Mesenchymal stem cell (in vitro differentiated cells and primary cell): ENCODE measurements at regions not wholly inside any gene's neighbourhood (a gene's known extent, or its start where the extent isn't known, plus 50 kb on each side); places are given as distances from the start of the nearest gene placed in this dataset.
"Not testable (repeated sequence)": the region's sequence is repeated elsewhere in the genome, so short reads cannot be mapped to it uniquely, and the experiment has no call there.

Experiments used
- DNase-seq: peaks from one replicate; pipeline ENCODE4 v3.0.0-alpha.2; 2013
- H2AFZ ChIP-seq: one replicate; pipeline ENCODE4 v1.6.1; 2013; ENCODE audit warnings: low read depth, mild to moderate bottlenecking, control low read depth, inconsistent platforms, low read length, moderate library complexity
- H2AK5ac ChIP-seq: 2 replicates; pipeline ENCODE4 v1.6.1; 2013; ENCODE audit warnings: low read length, moderate library complexity, mild to moderate bottlenecking, inconsistent platforms; ENCODE audit not compliant: severe bottlenecking
- H2BK120ac ChIP-seq: one replicate; pipeline ENCODE4 v1.6.1; 2013; ENCODE audit warnings: low read depth, mild to moderate bottlenecking, inconsistent platforms, low read length, moderate library complexity
- H2BK12ac ChIP-seq, 2 experiments: one replicate each; pipeline ENCODE4 v1.6.1; 2013; ENCODE audit warnings: inconsistent platforms in 2 of 2, low read length in 2 of 2, mild to moderate bottlenecking in 2 of 2, moderate library complexity in 2 of 2, control low read depth in 1 of 2
- H2BK15ac ChIP-seq: one replicate; pipeline ENCODE4 v1.6.1; 2013; ENCODE audit warnings: mild to moderate bottlenecking, low read depth, inconsistent platforms; ENCODE audit not compliant: poor library complexity, severe bottlenecking
- H2BK5ac ChIP-seq: 2 replicates; pipeline ENCODE4 v1.6.1; 2013; ENCODE audit warnings: low read depth, mild to moderate bottlenecking, low read length, control low read depth, inconsistent platforms; ENCODE audit not compliant: poor library complexity, severe bottlenecking
- H3K14ac ChIP-seq, 2 experiments: one replicate each; pipeline ENCODE4 v1.6.1; 2013; ENCODE audit warnings: inconsistent platforms in 2 of 2, low read length in 2 of 2, control low read depth in 1 of 2, mild to moderate bottlenecking in 1 of 2, moderate library complexity in 1 of 2
- H3K18ac ChIP-seq, 2 experiments: one replicate each; pipeline ENCODE4 v1.6.1; 2013; ENCODE audit warnings: inconsistent platforms in 2 of 2, low read length in 2 of 2, control low read depth in 1 of 2, low read depth in 1 of 2, mild to moderate bottlenecking in 1 of 2
- H3K23ac ChIP-seq, 2 experiments: one replicate each; pipeline ENCODE4 v1.6.1; 2013; ENCODE audit warnings: inconsistent platforms in 2 of 2, low read length in 2 of 2, mild to moderate bottlenecking in 2 of 2, moderate library complexity in 2 of 2, control low read depth in 1 of 2
- H3K27ac ChIP-seq: 2 replicates; pipeline ENCODE4 v1.5.1; 2013; ENCODE audit warnings: mild to moderate bottlenecking, moderate library complexity, low read length, control low read depth, inconsistent platforms; ENCODE audit not compliant: poor library complexity, severe bottlenecking
- H3K27me3 ChIP-seq, 2 experiments: 2 replicates each; pipeline versions ENCODE4 v1.6.1 to v1.7.0; 2013; ENCODE audit warnings: low read length in 2 of 2, mild to moderate bottlenecking in 2 of 2, moderate library complexity in 2 of 2, control low read depth in 1 of 2, inconsistent platforms in 1 of 2; ENCODE audit not compliant: control insufficient read depth in 1 of 2, insufficient read depth in 1 of 2
- H3K36me3 ChIP-seq, 2 experiments: 2 replicates each; pipeline versions ENCODE4 v1.6.1 to v1.7.0; 2013; ENCODE audit warnings: low read length in 2 of 2, control low read depth in 1 of 2, inconsistent platforms in 1 of 2, low read depth in 1 of 2, mild to moderate bottlenecking in 1 of 2; ENCODE audit not compliant: insufficient read depth in 2 of 2, control insufficient read depth in 1 of 2
- H3K4ac ChIP-seq, 2 experiments: one replicate each; pipeline ENCODE4 v1.6.1; 2013; ENCODE audit warnings: inconsistent platforms in 2 of 2, low read length in 2 of 2, mild to moderate bottlenecking in 2 of 2, moderate library complexity in 2 of 2, control low read depth in 1 of 2, low read depth in 1 of 2
- H3K4me1 ChIP-seq: 2 replicates; pipeline ENCODE4 v1.6.1; 2013; ENCODE audit warnings: low read depth, low read length, control low read depth; ENCODE audit not compliant: control insufficient read depth, insufficient read depth
- H3K4me2 ChIP-seq: 2 replicates; pipeline ENCODE4 v1.6.1; 2013; ENCODE audit warnings: low read length, mild to moderate bottlenecking, inconsistent platforms; ENCODE audit not compliant: poor library complexity, severe bottlenecking
- H3K4me3 ChIP-seq, 2 experiments: 2 replicates each; pipeline versions ENCODE4 v1.5.1 to v1.7.0; 2013; ENCODE audit warnings: low read length in 2 of 2, mild to moderate bottlenecking in 2 of 2, control low read depth in 1 of 2, low read depth in 1 of 2; ENCODE audit not compliant: insufficient read depth in 1 of 2
- H3K79me1 ChIP-seq: replicated peaks from 2 replicates; pipeline ENCODE4 v1.6.1; 2013; ENCODE audit warnings: mild to moderate bottlenecking, control low read depth, low read length, inconsistent platforms; ENCODE audit not compliant: poor library complexity, severe bottlenecking
- H3K9ac ChIP-seq: 2 replicates; pipeline ENCODE4 v1.7.0; 2013; ENCODE audit warnings: mild to moderate bottlenecking, low read length, moderate library complexity
- H3K9me3 ChIP-seq: 2 replicates; pipeline ENCODE4 v1.7.0; 2013; ENCODE audit warnings: mild to moderate bottlenecking, low read length; ENCODE audit not compliant: control insufficient read depth
- H4K8ac ChIP-seq: one replicate; pipeline ENCODE4 v1.6.1; 2013; ENCODE audit warnings: inconsistent platforms, mild to moderate bottlenecking, low read length, moderate library complexity
- H4K91ac ChIP-seq: one replicate; pipeline ENCODE4 v1.6.1; 2013; ENCODE audit warnings: mild to moderate bottlenecking, low read length, inconsistent platforms
- WGBS: methylation state at CpG from one replicate; pipeline ENCODE4 v1.1.7; 2013; ENCODE audit warnings: mixed read lengths; 5-methylcytosine and 5-hydroxymethylcytosine counted together

DNA sequence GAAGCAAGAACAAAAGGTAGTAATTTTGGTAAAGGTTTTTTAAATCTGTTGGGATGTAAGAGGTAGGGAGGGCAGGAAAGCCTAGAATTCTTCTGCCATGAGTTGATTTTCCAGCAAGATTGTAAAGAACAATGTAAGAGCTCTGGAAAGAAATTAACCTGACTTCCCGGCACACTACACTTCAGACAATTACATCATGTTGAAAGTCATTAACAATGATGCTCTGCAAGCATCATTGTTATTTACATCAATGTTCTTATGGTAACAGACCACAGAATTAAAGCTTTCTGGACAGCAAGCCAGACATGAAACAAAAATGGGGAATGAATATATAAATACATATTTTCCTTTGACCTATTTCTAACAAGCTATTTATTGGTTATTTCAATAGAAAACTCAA lies 342.2 kb downstream of the CEP170 start:
- not testable (repeated sequence) for H3K4me3 ChIP-seq, H2BK120ac ChIP-seq, H3K14ac ChIP-seq, H2AK5ac ChIP-seq, H3K9me3 ChIP-seq, H4K8ac ChIP-seq, H3K4me1 ChIP-seq, DNase-seq, H3K9ac ChIP-seq, H3K79me1 ChIP-seq, H2BK5ac ChIP-seq, H2BK12ac ChIP-seq, H3K23ac ChIP-seq, H2BK15ac ChIP-seq, H3K18ac ChIP-seq, H3K27me3 ChIP-seq, H4K91ac ChIP-seq, H3K36me3 ChIP-seq, H3K4ac ChIP-seq, H3K4me2 ChIP-seq, H2AFZ ChIP-seq, H3K27ac ChIP-seq
- WGBS, result 100% methylated on average over 1 of the region's 1 CpG

DNA sequence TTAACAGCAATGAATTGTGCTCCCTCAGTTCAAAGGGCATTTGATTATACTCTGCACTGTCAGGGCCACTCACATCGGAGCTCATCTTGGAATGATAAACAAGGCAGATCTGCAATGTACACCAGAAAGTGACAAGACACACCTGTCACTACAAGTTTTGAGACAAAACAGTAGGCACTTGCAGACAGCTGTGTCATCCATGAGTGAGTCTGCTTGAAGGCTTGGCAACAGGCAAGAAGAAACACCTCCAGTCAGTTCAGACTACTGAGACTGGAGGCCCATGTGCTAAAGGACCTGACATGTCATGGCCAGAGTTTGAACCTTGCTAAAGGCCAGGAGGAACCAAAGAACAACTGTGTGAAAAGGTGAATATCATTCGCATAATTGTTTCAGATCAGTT lies 354.5 kb downstream of the CEP170 start:
- not testable (repeated sequence) for H3K9ac ChIP-seq, H3K4me1 ChIP-seq, H2BK12ac ChIP-seq, H3K79me1 ChIP-seq, H3K27me3 ChIP-seq, H3K27ac ChIP-seq, H2BK5ac ChIP-seq, H3K23ac ChIP-seq, DNase-seq, H3K18ac ChIP-seq, H3K36me3 ChIP-seq, H2AFZ ChIP-seq, H3K9me3 ChIP-seq, H3K4ac ChIP-seq, H4K91ac ChIP-seq, H2AK5ac ChIP-seq, H3K14ac ChIP-seq, H4K8ac ChIP-seq, H3K4me3 ChIP-seq, H3K4me2 ChIP-seq, H2BK15ac ChIP-seq, H2BK120ac ChIP-seq
- 63% methylated on average over 2 of the region's 2 CpGs for WGBS

DNA sequence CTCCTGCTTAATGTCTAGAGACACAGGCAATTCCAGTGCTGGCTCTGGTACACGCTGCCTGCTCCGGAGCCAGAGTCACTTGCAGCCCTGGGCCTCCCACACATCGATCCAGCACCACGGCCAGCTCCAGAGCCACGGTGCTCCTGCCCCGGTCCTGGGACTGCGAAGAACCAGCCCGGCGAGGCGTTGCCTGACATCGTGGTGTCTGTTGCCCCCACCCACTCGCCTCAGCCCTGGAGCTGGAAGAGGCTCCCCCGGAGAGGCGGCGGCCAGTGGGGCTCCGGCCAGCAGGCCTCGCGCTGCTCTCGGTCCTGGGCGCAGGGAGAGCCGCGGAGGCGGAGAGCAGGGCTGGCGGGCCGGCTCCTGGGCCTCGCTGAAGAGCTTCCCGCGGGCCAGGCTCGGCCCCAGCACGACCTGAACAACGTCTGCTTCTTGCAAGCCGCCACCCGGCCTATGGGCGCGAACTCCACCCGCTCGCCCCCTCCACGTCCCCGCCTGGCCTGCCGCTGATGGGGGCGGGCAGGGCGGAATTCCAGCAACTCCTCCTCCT lies 364.8 kb downstream of the CEP170 start:
- Histone ChIP-seq H2AFZ (peak overlapping the region; percentile 27), H3K4me3 (no peak overlapping the region), H4K91ac (no peak overlapping the region), H3K14ac (no peak overlapping the region), H2AK5ac (no peak overlapping the region), H3K79me1 (no peaks in the 10 kb centered on the region), H3K9ac (no peak overlapping the region), H3K27ac (no peak overlapping the region), H2BK15ac (no peak overlapping the region), H3K18ac (no peak overlapping the region), H3K23ac (no peak overlapping the region), H3K9me3 (no peaks in the 10 kb centered on the region), H2BK120ac (no peak overlapping the region), H3K36me3 (no peaks in the 10 kb centered on the region), H2BK5ac (no peak overlapping the region), H2BK12ac (no peak overlapping the region), H3K4me2 (no peak overlapping the region), H3K4ac (no peak overlapping the region), H3K4me1 (peaks cover 7% of the 10 kb centered on the region), H3K27me3 (no peaks in the 10 kb centered on the region), H4K8ac (no peak overlapping the region)
- no peak for DNase-seq
- 3% methylated on average over 39 of the region's 42 CpGs for WGBS

DNA sequence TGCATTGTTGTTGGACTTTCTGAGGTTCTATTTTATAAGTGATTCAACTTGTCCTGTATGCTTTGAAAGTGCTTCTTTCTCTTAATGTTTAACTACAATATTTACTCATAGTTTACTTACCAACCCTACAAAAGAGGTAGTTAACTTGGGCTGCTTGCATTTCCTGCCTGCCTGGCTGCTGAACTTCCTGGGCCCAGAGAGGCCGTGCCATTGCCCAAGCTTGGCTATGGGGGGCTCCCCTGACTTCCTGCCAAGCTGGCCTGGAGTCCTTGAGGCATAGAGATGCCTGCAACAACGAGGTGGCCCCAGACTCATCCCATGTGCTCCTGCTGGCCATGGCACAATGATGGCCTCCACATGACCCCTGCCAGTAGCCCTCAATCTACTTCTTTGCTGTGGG lies 361.6 kb upstream of the PLD5 start:
- Histone ChIP-seq H3K14ac (no peak overlapping the region), H3K27me3 (no peaks in the 10 kb centered on the region), H2BK15ac (no peak overlapping the region), H2AFZ (no peak overlapping the region), H3K18ac (no peak overlapping the region), H2BK5ac (no peak overlapping the region), H4K91ac (no peak overlapping the region), H2BK120ac (no peak overlapping the region), H4K8ac (no peak overlapping the region), H3K4ac (no peak overlapping the region), H3K4me1 (peaks cover 7% of the 10 kb centered on the region), H2AK5ac (no peak overlapping the region), H3K36me3 (no peaks in the 10 kb centered on the region), H3K4me2 (no peak overlapping the region), H3K9me3 (no peaks in the 10 kb centered on the region), H3K4me3 (no peak overlapping the region), H3K9ac (no peak overlapping the region), H3K23ac (no peak overlapping the region), H3K27ac (no peak overlapping the region), H3K79me1 (no peaks in the 10 kb centered on the region), H2BK12ac (no peak overlapping the region)
- WGBS, result 0% methylated on average over 2 of the region's 2 CpGs
- DNase-seq, result no peak
